ENCODE measurements at regions not wholly inside any gene's neighbourhood (a gene's known extent, or its start where the extent isn't known, plus 50 kb on each side); places are given as distances from the start of the nearest gene placed in this dataset.
"Not testable (repeated sequence)": the region's sequence is repeated elsewhere in the genome, so short reads cannot be mapped to it uniquely, and the experiment has no call there.

GRCh38 chr21:7932113-7932512 lies 2589.3 kb upstream of the TPTE start:
- not testable (repeated sequence) for TF ChIP-seq POLR2A, CTCF (IDR thresholded peaks at IDR 0.05)
